Stimulated activated CD4-positive, alpha-beta T cell treated with anti-CD3 and anti-CD28 coated beads, Interleukin-4, amount 100 ng/mL, for 48 hours (primary cell): ENCODE measurements at regions not wholly inside any gene's neighbourhood (a gene's known extent, or its start where the extent isn't known, plus 50 kb on each side); places are given as distances from the start of the nearest gene placed in this dataset.

Experiments
- DNase-seq, 2 donors: peaks; one replicate each; pipeline ENCODE4 v3.0.0-alpha.2; 2020; ENCODE audit warnings: low read depth in 2 of 2

DNA sequence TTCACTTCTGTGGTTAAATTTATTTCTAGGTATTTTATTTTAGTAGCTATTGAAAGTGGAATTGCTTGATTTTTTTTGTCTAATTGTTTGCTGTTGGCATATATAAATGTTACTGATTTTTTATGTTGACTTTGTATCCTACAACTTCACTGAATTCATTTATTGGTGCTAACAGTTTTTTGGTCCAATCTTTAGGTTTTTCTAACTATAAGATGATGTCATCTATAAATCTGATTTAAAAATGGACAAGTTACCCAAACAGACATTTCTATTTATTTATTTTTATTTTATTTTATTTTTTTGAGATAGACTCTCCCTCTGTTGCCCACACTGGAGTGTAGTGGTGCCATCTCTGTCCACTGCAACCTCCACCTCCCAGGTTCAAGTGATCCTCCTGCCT is 162.3 kb downstream of the COX7C start:
- DNase-seq: no peak

DNA sequence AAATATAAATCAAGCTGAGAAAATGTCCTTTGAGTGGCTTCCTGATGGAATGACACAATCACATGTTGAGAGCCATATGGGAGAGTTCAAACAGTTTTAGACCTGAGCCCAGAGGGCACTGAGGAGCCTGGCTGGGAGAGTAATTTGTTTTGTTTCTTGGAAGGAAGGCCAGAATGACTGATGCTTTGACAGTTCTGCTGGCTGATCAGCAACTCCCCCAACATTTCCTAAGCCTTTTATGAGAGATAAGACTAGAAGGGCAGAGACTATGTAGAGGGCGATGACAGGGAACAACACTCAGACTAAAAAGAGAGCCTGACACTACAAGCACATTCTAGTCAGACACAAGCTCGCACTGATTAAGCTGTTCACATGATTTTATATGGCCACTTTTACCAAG is 169.2 kb downstream of the COX7C start:
- DNase-seq: no peak

DNA sequence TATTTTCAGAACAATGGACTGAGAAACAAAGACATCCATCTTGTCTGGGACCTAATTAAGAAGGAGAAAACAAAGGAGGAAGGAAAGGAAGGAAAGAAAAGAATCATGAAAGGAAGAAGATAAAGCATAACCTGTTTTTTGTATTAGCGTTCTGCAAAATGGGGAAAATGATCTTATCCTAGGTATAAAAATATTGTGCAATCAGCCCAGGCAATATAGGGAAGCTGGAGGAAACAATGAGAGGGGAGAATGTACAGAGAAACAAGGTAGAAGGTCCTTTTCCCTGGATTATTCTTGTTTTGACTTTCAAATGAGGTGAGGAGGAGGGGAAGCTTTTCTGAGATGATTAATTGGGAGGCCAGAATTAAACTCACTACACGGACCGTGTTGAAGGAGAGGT is 177.9 kb downstream of the COX7C start:
- no peak for DNase-seq

DNA sequence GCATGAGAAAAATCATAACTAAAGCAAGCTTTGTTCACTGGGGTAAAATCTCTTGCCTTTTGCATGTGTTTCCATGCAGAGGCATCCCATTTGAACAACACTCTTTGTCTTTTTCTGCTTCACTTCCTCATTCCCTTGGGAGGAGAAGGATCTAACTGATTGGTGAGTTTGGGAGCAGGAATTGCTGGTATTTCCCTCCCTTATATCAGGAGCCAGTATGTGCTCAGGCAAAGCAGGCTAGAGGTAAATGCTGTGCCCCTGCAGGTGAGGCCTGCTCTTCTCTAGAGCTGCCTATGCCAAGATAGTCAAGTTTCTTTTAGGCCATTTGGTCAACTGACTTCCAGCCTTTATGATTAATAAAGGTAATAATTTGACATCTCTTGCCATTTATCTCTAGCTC is 179.9 kb downstream of the COX7C start:
- DNase-seq: no peak

DNA sequence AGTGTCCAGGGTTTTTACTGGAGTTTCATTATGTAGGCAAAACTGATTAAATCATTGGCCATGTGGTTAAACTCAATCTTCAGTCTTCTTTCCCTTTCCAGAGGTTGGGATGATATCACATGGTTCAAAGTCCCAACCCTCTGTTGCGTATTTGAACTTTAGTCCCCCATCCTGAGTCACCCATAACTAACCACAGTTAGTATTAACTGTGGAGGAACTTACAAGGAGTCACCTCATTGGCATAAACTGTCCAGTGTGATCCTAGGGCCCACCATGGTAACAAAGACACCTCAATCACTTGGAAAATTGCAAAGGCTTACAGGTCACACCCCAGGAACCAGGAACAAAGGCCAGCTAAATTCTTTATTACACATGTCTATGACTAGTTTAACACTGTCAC is 188.5 kb downstream of the COX7C start:
- DNase-seq: no peak

DNA sequence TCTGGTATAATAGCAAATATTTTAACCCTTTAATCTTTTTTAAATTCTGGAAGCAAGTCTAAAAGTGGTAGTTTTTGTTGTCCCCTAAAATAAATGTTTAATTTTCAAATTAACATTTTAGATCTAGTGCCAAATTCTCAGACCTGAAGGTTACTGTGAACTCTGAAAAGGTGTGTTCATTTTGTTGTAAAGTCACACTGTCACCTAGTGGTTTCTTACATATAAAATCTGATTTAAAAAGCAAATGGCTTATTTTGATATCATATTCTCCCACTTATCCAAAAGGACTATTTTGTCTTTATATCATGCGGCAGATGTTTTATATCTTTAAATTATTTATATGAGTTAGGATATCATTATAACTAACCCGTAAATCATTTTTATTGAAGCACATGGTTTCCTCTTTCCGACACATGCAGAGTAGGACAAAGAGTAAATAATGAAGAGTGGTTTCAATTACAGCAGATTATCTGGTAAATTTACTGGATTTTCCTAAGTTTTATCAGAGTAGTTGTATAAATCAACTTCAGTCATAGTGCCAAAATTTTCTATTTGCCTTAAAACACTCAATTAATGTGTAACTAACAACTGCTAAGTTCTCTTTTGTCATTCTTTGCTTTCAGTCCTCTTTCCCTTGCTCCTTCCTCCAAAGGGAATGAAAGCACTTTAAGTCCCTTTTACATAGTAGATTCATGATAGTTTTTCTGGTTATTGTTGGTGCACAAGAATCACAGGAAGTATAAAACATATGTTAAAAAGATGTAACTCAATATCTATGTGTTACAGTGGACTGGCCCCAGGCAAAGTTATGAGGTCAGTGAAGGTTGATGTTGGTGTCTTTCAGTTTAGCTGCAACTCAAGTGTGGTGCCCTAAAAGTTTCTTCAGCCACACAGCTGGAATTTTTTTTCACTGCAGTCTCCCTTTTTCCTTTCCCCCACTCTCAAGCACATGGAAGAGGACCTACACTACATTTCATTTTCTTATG is 189.6 kb downstream of the COX7C start:
- DNase-seq: no peak

DNA sequence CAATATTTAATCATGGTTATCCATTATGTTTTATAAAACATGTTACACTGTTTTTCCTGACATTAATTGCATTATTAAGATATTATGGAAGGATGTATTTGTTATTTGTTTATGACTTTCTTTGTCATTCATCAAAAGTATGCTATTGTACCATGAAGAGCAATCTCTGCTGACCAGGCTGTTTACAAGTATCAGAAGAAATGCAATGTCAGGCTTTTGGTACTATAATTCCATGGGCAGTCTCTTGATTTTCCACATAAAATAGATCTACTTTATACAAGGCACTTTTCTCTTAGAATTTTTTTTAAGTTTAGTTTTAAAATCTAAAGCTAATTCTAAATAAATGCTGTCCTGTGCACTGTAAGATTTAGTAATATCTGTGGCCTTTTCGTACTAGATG is 196.6 kb downstream of the COX7C start:
- DNase-seq: no peak

DNA sequence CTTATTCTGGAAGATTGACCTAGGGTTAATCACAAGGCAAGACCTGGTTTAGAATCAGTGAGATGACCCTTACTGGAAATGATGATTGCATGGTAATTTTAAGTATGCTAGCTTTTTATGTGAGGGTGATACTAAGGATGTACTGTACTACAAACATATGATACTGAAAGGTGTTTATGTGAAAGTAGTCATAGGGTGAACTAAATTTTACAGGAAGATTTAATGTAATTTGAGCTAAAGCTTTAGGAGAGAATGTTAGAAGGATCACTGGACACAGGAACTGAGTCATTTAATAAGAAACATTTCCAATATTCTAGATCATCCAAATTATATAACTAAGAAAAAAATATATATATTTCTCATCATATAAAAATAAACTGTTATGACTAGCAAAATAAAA is 197.2 kb downstream of the COX7C start:
- no peak for DNase-seq

DNA sequence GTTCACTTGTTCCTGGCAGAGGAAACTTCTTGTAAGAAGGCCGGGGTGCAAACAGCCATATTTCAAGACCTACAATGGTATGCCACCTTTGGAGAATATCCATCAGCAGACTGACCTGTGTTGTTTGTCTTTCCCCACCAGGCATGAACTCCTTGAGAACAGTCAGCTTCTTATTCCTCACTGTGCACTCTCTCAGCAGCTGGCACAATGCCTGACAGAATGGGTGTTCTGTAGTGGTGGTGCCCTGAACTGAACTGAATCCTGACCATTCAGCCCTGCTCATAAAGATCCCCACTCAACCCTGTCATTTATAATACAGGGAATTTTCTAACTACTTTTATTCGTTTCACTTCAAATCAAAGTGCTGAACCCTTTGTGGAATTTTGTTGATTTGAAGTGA is 206.9 kb downstream of the COX7C start:
- no peak for DNase-seq

DNA sequence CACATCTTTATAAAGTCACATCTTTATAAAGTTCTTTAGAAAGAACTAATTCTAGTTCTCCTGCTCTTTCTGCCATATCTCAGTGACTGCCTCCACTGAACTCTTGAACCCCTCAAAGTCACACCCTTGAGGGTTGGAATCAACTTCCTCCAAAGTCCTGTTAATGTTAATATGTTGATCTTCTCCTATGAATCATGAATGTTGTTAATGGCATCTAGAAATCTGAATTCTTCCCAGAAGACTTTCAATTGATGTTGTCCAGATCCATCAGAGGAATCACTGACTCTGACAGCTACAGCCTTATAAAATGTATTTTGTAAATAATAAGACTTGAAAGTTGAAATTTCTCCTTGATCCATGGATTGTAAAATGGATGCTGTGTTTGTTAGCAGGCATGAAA is 213.4 kb downstream of the COX7C start:
- no peak for DNase-seq

DNA sequence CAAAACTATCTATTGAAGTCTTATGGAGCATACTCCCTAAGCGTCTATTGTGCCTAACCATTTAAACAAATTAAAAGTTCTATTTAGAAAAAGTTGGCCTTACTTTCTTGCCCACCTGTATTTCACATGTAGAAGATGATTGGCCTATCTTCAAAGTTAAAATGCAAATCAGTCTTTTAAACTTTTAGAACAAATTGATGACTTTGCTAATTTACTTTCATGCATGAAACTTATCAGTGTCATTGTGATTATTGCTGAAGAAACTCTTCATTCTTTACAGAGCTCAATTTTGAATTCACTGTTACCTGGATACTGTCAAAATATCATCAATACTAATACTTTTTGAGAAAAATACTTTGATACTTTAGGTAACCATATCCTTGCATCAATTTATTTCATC is 216.1 kb downstream of the COX7C start:
- DNase-seq: no peak

DNA sequence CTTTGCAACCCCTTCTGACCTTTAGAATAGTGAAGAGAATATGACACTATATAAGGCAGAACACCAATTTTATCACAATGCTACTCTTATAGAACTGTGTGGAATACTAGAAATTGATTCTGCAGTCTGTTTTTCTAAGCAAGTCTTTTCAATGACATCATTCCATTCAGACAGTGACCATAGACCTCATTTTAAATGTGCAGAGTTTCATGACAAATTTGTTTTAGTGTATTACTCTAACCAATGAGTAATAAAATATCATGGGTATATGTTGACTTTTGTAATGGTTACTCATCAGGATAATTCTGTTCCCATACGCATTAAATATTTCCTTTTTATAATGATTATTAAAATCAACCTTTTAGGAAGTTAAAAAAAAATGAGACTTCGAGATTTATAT is 219.9 kb downstream of the COX7C start:
- no peak for DNase-seq

DNA sequence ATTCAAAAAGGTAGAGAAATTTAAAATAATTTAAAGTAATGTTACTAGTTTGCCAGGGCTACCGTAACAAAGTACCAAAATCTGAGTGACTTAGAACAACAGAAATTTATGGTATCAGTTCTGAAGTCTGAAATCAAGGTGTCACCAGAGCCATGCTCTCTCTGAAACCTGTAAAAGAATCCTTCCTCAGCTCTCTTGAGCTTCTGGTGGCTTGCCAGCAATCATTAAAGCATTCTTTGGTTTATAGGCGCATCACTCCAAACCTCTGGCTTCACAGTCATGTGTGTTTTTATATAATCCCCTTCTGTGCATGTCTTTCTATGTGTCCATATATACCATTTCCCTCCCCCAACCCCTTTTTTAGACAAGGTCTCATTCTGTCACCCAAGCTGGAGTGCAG is 220.3 kb downstream of the COX7C start:
- no peak for DNase-seq

DNA sequence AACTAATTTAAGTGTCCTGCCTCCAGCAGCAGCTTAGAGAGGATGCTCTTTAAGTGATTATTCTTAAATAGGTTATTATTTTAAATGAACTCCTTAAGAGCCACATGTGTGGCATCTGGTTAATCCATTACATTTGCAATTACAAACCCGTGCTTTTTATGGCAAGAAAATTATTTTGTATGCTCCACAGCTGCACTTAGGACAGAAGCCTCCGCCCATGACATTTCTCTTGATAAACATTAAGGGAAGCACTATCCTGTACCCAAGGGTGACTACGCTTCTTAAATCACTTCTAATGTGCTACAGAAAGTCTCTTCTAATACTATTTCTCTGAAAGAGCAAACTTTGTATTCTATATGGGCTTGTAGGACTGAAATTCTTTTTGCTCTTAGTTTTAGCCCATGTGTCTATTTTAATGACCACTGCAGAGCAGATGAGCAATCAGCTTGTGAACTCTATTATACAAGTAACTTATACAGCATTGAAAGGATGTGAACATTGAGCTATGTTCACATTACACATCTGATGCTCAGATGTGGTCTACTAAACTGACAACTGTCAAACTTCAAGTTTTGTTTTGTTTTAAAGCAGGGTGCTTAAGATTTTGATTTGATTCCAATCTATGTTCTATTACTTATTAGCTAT is 223.4 kb downstream of the COX7C start:
- no peak for DNase-seq

DNA sequence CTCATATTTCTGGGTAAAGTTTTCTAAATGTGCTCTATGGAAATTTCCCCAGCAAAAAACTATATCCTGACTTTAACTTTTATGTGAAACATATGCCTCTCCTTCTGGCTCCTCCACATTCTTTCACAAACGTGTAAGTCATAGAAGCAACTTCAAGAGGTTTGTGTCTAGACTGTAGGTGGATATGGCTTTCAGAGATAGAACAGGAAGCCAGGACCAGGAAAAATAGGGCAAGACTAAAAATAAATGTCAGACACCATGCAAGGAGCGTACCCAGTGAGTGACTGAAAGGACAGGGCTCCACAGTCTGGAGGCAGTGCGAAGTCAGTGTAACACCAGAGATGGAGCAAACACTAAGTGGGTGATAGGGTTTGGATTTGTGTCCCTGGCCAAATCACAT is 240.7 kb downstream of the COX7C start:
- no peak for DNase-seq

DNA sequence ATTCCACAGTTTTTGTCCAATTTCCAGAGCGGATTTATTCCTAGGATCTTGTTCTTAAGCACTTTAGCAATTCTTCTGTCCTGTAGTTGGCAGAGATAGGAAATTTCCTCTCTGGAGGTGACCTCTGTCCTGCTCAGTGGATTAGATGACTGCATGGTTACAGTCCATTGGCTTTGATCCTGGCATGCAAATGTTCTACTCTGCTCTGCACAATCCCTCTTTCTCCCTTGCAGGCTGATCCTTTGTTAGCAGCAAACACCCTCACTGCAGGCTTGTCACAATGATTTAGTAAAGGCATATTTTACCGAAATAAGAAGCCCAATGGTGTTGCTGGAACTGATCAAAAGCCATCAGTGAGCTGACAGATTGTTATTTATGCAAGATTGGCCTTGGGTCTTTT is 243.8 kb downstream of the COX7C start:
- DNase-seq: no peak

DNA sequence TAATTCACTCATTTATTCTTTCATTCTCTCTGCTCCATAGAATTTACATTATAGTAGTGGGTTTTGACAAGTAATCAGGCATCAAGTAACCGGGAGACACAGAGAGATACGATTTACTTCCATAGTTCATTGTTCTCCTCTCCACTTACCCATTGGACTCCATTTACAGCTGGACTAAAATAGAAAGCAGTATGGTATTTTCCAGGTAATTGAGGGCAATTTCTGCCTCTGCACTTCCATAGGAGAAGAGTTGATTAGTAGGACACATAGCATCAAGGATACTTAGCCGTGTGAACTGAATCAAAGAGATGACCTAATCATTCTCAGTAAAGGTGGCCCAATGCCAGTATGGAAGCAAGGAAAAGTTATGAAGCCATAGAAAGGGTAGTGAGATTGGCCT is 244.4 kb downstream of the COX7C start:
- DNase-seq: no peak

DNA sequence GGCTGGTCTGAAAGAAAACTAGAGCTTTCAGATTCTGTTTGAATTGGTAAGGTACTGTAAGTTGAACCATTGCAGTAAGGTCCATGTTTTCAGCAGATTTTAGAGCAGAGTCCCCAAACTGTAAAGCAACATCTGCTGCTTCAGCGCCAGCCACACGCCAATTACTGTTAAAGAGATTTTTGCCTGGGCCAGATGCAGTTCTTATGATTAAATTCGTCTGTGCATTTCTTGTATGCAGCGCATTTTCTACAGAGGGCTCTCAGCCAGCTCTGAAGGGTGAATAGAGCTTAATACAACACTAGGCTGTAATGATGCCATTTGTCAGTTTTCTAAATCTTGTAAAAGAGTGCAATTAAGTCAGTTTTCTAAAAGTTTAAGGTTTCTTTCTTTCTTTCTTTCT is 246.3 kb downstream of the COX7C start:
- no peak for DNase-seq

DNA sequence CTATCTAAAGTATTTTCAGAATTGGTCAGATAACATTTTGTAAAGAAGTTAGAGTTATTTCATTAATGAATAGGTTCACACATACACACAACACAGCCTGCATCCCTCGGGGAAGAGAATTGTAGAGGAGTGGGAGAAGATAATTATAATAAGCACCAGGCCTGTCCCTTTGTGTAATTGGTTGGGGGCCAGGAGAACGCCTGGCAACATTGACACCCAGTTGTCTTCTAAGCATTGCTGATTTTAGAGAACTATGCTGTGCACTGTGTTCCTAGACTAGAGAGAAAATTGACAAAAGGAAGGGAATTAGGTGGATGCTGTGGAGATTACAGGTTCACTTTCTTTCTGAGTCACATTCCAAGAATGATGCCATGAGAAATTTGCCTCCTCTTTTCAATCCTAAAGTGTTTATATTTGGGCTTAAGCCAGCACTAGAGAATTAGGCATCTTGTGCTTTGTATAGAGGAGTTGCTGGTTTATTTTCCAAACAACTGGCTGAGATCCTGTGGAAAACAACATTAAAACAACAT is 247.6 kb downstream of the COX7C start:
- no peak for DNase-seq

DNA sequence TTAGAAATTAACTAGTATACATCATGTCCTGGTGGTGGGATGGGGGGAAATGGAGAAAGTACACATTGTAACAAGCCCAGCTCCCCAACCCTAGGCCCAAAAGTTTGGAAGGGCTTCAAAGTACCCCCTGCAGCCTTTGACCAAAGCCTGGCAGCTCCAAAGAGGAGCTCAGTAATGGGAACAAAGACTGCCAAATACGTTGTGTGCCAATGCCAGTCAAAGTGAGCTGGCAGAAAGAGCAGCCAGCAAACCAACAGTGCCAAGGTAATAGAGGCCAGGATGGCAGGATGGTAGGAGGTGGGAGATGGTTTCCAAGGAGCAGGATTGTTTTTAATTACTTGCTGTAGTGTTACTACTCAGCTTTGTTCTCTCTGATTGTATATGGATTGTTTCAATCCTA is 248.3 kb downstream of the COX7C start:
- DNase-seq: no peak

DNA sequence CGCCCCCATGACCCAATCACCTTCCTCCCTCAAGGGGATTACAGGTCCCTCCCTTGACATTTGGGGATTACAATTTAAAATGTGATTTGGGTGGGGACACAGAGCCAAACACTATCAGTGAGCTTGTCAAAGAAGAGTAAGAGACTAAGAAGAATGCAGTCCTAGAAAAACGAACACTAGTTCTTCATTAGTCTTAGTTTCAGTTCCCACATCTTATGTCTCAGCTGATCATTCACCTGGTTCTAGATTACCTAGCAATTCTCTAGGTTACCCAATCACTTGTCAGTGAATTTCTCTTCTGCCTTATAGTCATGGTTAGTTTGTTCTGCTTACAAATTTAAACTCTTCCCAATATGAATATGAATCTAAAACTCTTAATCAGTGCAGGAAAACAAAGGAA is 251.5 kb downstream of the COX7C start:
- DNase-seq: no peak

DNA sequence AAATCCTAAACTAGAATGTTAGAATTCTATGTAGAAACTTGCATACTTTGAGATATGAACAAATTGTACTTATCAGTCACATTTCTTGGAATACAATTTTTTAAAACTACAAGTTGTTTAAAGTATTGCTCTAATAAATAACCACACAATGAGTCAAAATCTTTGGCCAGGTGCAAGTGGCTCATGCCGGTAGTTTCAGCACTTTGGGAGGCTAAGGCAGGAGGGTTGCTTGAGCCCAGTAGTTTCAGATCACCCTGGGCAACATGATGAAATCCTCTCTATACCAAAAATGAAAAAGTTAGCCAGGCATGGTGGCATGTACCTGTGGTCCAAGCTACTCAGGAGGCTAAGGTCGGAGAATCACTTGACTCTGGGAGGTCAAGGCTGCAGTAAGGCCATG is 257.8 kb downstream of the COX7C start:
- DNase-seq: no peak

DNA sequence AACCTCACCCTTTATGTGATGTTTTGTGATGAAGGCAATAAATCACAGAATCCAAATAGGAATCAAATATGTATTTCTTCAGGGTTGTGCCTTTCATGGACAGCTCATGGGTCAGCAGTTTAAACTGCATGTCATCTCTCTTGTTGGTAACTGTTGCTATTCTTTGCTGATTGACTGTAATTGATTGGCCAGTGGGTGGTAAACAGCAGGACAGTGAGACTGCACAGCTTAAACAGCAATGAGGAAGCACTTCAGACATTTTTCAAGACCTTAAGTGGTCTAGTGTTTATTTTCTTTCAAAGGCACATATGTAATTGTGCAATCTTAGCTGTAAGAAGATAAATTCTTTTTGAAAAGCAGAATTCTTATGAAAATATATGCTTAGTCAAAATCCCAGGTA is 260.5 kb downstream of the COX7C start:
- no peak for DNase-seq
